Stimulated activated CD4-positive, alpha-beta T cell treated with anti-CD3 and anti-CD28 coated beads, TNF-alpha, amount 100 ng/mL, for 48 hours (primary cell): ENCODE measurements at regions not wholly inside any gene's neighbourhood (a gene's known extent, or its start where the extent isn't known, plus 50 kb on each side); places are given as distances from the start of the nearest gene placed in this dataset.
"Not testable (repeated sequence)": the region's sequence is repeated elsewhere in the genome, so short reads cannot be mapped to it uniquely, and the experiment has no call there.

Experiments
- DNase-seq, 3 donors: peaks; one replicate each; pipeline ENCODE4 v3.0.0-alpha.2; 2020; ENCODE audit warnings: low read depth in 3 of 3

DNA sequence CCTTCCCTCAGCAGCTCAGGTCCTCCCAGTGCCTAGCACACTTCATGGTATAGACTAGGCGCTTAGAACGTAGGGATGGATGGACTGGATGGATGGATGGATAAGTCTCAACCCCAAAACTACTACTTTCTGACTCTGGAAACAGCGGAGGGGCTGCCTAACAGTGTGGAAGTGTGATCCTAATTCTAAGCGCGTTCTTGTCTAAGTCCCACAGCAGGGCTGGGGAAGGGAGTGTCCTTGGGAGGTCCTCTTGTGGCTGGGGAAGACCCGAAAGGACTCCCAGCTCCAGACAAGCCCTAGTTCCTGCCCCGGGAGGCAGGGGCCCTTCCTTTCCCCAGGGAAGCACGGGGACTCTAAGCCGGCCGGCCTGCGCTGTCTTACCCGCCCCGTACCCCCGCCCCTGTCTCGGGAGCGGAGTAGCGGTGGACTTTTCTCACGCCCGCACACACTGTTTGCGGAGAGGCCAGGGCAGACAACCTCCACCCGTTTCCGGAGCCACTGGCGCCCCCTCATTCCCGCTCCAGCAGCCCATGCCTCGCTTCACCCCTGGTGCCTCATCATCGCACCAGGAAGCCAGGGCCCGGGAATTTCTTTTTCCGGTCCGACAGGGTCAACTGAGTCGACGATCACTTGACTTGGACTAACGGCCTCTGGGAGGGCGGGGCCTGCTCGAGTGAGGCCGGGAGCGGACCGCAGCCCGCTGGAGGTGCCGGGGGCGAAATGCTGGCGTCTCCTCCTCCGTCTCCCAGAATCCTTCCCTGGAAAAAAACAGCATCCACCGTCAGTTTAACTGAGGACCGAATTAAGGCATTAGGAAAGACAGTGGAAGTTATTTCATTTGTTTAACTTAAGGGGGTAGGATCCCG lies 133.3 kb downstream of the TBC1D2B start:
- peak in 2 of 3 donors; percentile 16 to 46 for DNase-seq

DNA sequence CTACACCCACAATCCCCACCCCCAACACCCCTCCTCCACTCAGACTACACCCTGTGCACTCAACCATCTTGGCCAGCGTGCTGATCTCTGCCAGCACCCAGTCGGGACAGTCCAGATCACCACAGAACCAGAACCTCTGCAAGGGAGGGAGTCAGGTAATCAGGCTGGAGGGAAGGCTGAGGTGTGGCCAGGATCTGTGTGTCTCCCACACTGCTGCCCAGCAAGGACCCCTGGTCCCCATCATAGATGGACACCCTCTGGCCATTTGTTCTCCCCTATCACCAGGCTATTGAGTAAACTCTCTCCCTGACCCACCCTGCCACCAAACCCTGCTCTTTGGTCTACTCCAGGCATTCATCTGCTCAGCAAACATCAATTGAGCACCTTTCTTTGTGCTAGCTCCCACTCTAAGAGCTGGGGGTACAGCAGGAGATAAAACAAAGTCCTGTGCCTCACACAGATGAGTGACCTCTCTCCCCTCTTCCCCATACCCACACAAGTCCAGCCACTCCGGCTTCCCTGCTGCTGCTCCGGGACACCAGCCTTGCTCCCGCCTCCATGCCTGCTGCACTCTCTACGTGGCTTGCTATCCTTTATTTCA lies 134.8 kb downstream of the TBC1D2B start:
- DNase-seq: no peak

DNA sequence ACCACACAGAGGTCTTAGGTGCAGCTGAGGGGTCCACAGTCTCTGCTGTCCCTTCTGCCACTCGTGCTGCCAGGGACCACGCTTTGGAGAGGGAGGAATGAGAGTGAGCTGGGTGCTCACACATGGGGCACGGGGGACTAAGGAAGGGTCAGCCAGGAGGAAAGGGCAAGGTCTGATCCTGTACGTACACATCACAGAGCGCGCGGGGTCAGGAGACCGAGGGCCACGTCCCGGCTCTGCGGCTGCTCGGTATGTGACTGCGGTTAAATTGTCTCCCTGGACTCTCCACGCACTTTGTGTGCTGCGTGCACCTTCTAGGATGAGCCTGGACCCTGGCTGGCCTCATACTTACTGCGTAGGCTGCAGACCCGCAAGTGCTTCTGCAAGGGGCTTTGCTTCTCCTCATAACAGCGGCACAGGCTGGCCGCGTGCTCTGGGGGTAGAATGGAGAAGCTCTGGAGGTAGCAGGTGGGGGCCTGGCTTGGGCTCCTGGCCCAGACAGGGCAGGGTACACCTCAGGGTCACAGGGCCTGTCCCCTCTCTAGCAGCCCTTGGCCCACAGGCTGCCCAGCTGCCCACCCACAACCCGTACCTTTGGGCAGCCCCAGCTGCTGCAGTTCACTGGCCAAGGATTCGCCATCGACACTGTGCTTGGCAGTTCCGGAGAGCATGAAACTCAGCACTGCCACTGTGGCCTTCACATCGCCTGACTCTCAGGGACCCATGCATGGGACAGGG lies 136.3 kb downstream of the TBC1D2B start:
- not testable (repeated sequence) for DNase-seq

DNA sequence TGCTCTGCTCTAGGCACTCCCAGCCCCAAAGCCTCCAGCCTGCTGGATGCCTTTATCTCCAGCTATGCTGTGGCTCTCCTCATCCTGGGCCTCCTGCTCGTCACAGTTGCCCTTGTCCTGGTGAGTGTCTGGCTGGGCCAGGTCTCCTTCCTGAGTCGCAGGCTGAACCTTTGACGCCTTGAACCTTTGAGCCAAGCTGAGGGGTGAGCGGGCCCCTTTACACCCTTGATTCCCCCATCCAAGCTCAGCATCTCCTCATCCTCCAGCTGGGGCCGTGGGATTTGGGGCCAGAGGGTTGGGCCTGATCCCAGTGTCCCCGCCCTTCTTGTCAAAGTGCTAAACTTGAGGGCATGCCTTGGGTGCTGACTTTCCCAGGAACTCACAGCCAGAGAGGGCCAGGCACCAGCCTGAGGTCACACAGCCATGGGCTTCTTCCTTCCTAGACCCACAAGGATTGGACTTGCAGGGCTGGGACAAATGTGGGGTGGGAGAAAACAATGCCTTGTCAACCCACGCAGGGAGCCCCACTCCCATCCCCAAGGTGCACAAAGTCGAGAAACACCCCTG lies 137.0 kb downstream of the TBC1D2B start:
- DNase-seq: no peak

DNA sequence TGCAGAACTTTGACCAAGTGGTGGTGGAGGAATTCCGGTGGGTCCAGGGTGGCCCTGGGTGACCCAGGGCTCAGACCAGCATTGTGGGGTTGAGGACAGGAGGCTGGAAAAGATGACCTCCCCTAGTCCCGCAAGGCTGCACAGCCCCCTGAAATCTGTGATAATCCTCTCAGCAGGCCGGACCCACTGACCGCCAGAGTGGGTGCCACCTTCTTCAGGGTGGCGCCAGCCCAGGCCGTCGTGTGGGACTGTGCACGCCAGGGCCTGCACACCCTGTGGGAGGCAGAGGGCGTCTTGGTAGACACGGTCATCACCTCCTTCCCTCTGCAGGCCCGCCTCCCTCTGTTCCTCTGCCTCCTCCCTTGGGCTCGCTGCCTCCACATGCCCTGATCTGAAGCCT lies 137.7 kb downstream of the TBC1D2B start:
- DNase-seq: no peak

DNA sequence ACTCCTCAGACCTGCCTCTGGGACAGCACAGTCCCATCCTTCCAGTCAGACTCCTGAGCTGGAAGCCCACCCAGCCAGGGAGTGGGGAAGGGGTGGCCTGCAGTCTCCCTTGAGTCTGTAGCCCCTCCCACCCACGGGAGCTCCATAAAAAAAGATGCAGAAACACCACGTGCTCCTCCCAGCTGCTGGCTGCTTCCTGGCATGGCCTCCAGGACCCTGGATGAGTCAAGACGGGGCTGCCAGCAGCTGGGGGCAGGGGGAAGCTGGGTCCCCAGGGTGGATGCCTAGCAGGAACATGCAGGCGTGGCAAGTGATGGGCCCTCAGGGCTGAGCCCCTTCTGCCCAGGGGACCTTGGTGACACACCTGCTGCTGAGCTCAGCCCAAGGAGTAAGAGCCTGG lies 138.5 kb downstream of the TBC1D2B start:
- DNase-seq: not testable (repeated sequence)

DNA sequence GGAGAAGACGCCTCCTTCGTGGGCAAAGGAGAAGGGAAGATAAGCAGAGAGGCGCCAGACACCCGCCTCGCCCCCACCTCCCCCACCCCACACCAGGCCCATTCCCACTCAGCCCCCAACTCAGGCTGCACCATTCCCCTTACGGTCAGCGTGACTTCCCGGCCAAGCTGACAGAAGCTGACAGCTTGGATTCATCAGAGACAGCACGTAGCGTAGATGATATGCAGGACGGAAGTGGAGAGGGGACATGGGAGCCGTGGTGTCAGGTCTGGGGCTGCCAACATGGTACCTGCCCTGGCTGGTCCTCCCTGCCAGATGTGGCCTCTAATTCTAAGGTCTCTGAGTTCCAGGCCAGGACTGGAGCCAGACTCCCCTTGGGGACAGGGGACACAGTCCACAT lies 139.0 kb downstream of the TBC1D2B start:
- DNase-seq: not testable (repeated sequence)

DNA sequence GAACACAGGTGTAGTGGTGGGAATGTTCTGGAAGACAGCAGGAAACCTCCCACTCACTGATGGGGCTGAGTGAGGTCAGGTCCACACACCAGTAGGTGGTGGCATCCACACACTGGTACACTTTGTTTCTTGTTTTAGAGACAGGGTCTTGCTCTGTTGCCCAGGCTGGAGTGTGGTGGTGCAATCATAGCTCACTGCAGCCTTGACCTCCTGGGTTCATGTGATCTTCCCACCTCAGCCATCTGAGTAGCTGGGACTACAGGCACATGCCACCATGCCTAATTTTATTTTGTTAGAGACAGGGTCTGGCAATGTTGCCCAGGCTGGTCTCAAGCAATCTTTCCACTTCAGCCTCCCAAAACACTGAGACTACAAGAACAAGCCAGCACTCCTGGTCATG lies 140.9 kb downstream of the TBC1D2B start:
- DNase-seq: not testable (repeated sequence)

DNA sequence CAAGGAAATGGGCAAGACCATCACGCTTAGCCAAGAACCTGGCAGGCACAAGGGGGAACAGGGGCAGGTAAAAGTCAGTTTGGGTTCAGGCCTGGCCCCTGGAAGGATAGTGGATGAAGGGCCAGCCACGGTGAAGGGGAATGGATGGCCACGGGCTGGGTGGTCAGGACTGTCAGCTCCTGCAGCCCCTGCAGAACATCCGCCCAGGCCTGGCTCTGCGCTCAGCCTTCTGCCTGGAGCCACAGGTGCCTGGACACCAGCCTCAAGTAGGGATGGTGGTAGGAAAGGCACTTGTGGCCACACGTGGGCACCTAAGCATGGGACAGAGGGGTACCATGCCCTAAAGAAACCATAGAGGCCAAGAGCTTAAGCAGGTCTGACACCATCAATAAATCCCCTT lies 143.0 kb downstream of the TBC1D2B start:
- not testable (repeated sequence) for DNase-seq

DNA sequence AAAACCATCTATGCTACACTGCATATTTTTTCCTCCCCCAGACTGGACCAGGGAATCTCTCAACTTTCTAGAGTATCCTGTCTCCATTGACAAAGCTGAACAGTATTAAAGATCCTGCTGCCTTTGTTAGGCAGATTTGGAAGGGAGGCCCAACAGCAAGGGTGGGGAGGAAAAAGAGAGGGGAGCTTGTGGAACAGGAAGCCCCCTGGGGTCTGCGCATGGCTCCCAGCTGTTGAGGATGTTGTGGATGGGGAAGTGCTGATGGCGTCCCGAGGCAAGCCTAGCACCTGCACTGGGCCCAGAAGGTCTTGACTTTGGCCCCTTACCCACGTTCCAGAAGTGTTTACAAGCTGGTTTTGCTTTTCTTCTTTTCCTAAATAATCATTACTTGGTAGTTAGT lies 146.6 kb downstream of the TBC1D2B start:
- DNase-seq: not testable (repeated sequence)

DNA sequence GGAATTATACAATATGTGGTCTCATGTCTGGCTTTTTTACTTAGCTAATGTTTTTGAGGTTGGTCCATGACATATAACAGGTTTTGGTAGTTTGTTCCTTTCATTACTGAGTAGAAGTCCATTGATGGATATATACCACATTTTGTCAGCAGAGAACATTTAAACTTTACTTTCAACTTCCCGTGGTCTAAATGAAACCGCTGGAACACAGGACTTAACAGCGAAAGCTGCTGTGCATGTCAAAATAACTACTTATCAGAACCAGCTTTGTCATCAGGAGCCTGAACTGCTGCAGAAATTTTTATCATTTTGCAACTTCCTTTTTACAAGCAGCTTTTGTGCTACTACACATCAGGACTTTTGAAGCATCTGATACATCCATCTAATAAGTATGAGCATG lies 147.0 kb downstream of the TBC1D2B start:
- DNase-seq: not testable (repeated sequence)

DNA sequence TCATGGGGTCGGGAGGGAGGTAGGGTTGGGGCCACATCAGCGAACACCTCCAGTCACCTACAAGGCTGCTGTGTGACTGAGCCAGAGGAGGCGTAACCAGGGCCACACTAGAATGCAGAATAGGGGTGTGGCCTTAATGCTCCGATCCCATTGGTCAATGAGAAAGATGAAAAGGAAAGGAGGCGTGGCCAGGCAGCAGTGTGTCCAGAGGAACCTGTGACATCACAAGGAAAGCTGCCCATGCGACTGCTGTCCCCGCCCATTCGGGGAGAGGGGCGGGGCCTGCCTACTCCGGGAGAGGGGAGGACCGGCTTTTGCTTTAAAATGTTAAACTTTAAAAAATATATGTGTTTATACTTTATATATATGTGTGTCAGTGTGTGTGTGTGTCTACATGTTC lies 150.7 kb downstream of the TBC1D2B start:
- not testable (repeated sequence) for DNase-seq

DNA sequence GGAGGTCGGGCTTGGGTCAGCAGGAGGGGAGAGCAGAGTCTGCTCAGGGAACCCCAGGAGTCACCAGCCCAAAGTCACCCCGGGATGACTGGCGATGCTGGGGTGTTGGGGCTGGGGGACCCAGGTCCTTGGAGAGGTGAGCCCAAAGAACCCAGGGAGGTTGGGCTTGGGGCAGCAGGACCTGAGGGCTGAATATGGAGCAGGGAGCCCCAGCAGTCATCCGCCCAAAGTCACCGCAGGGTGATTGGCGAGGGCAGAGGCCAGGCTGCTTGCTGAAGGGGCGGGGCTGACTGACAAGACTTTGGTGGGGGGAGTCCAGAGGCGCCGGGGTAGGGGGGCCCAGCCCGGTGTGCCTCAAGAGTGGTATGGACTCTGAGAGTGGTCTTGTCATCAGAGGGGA lies 151.2 kb downstream of the TBC1D2B start:
- not testable (repeated sequence) for DNase-seq

DNA sequence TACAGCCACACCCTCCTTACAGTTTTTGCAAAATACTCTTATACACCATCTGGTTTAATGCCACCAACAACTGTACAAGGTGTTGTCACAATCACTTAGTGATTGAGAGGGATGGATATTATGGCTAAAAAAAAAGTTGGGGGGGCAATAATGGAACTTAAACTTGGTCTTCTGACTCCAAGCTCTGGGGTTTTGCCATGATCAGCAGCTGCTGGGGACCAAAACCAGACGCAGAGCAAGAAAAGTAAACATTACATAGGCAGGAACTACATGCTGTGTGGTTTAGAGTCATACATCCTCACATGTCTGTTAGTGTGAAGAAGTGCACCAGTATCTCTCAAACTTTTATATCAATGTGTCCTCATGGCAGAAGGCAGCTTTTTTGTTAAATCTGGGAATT lies 152.4 kb downstream of the TBC1D2B start:
- DNase-seq: not testable (repeated sequence)

DNA sequence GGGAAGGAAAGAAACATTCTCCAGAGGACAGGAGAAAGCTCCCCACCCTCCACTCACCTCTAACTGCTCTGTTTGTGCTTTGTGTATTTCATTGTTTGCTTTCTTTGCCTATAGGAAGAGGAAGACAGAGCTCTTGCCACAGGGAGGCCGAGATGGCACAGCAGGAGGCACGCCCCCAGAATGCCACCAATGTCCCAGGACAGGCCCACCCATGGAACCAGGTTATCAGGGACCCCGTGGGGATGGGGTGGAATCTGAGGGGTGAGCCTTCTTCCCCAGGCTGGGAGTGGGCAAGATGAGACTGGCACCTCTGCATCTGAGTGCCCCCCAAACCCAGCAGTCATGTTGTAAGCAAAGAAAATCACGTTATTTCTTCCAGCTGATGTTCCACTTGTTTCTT lies 155.8 kb downstream of the TBC1D2B start:
- DNase-seq: no peak

DNA sequence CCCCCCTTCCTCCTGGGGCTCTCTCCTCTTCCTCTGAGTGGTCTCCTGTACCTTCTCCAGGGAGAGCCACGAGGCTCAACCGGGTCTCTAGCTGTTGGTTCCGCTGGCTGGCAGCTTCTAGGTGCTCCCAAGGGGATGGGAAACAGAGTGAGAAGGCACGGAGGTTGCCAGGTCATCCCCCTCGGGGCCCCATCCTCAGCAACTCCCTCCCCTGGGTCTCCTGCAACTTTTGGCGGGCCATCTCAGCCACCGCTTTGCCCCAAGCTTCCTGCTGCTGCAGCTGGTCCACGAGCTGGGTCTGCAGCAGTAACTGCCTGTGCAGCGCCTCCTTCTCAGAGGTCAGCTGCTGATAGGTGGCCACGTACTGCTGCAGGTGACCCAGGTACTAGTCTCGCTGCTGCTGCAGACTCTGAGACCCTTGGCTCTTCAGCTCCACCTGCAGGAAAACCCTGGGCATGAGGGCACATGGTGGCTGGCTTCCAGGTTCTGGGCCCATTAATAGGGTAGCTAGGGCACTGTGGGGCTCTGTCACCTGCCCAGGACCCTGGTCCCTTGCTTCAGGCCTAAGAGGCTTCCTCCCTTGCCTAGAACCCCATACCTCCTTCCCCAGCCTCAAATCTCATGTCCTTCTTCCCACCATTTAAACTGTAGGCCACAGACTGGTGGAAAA lies 160.4 kb downstream of the TBC1D2B start:
- DNase-seq: not testable (repeated sequence)

DNA sequence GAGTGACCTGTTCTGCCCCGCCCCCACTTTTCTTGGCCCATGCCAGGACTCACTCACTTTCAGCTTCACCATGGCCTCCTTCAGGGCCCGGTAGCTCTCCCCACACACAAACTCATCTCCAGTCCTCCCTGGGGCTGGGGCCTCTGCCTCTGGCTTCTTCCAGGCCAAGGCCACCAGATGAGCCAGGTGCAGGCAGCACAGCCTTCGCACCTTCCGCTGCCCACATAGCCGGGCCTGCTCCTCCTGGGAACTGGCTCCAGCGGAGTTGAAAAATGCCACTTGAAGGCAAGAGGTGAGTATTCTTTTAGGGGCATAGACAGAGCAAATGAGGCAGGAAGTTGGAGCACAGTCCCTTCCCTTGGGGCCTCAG lies 161.6 kb downstream of the TBC1D2B start:
- not testable (repeated sequence) for DNase-seq

DNA sequence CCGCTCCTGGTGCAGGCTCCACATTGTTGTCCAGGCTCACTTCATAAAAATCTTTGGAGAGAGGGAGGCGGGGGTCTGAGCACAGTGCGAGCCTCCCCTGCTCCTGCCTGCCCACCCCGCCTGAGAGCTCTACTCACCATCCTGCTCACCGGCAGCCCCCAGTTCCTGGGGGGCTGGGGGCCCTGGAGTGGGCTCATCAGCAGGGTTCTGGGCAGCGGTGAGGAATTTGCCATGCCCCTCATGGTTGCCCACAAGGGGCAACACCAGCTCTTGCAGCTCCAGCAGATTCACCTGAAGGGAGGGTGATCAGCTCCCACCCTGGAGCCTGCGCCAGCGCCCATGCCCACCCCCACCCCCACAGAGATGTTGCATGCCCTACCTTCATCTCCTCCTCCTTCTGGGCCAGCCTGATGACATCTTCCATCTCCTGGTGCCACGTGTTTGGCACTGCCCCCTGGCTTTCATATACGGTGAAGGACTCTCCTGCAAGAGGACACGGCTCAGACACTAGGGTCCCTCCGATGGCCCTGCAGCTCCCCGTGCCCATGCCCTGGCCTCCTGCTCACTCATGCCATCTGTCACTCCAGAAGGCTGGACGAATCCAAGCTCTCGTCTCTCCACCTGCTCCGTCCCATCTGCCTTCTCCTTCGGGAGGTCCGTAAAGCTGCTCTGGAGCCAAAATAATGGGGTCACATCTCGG lies 162.1 kb downstream of the TBC1D2B start:
- no peak for DNase-seq

DNA sequence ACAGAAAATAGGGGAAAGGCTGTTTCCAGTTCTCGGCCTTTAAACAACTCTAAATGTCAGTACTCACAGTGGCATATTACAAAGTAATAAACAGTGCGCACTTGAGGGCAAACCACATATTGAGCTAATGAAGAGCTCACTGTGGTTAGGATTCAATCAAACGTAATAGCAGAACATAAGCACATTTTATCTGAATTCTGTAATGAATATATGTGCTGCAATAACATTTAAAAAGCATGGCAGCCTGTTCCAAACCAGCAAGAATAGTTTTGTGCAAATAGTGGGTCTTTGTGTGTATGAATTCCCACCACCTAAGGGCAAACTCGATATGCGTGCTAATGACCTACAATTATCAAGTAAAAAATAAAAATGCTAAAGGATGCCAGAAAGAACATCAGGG lies 163.0 kb downstream of the TBC1D2B start:
- DNase-seq: not testable (repeated sequence)

DNA sequence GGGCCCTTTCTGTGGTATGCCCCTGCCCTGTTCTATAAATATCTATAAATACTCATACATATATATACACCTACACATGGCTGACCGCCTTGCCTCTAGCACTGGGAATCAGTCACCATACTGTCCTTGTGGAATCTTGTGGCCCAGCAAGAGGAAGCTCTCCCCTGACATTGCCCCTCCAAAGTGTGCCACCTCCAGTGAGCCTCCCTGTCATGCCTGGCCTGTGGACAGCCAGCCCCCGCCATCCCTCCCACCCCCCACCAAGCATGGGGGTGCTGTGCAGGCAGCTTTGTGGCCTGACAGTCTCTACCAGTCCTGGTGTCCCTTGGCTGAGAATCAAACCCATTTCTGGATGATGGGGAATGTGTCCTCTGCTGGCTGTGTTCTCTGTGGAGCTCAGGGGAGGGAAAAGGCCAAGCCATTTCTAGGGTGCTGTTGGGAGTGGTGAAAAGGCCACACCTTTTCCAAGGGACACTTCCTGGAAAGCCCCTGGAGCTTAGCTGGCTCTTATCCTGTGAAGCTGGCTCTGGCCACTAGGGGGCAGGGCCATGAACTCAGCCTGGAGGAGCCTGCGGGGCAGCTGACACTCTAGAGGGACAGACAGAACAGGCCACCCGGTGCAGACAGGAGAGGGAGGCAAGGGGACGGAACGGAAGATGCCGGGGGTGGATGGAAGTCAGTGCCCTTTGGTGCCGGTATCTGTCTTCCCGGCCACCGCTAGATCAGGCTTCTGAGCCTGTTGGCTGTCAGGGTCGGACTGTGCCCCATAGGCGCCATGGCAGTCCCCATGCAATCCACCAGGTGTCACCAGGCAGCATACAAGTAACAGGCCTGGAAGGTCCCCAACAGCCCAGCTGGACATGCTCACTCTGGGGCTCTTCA lies 167.2 kb downstream of the TBC1D2B start:
- DNase-seq: peak; percentile 55 to 77 (median 59)
